Bronchial epithelial cell (primary cell): ENCODE measurements at regions not wholly inside any gene's neighbourhood (a gene's known extent, or its start where the extent isn't known, plus 50 kb on each side); places are given as distances from the start of the nearest gene placed in this dataset.

Experiments used
- DNase-seq: peaks from one replicate; pipeline ENCODE4 v3.0.0-alpha.2; 2010; ENCODE audit warnings: low read depth
- FAIRE-seq: peaks from 2 replicates; lab custom pipeline; 2011; peaks lifted over from hg19 to GRCh38; lab: Jason Lieb, UNC
- H3K27me3 ChIP-seq: 2 replicates; pipeline ENCODE4 v1.5.1; 2011; ENCODE audit warnings: low read length; ENCODE audit not compliant: control insufficient read depth, insufficient read depth
- H3K36me3 ChIP-seq: 2 replicates; pipeline ENCODE4 v1.5.1; 2011; ENCODE audit warnings: low read length; ENCODE audit not compliant: control insufficient read depth, insufficient read depth
- H3K4me3 ChIP-seq: 2 replicates; pipeline ENCODE4 v1.5.1; 2011; ENCODE audit warnings: mild to moderate bottlenecking, low read depth, low read length, control low read depth
- TF ChIP-seq, protein P1 (sequence below): IDR thresholded peaks from 2 replicates; pipeline ENCODE4 v1.5.1; 2011; ENCODE audit warnings: mild to moderate bottlenecking, moderate library complexity, low read length, control low read depth, inconsistent platforms; ENCODE audit not compliant: insufficient read depth, severe bottlenecking

DNA sequence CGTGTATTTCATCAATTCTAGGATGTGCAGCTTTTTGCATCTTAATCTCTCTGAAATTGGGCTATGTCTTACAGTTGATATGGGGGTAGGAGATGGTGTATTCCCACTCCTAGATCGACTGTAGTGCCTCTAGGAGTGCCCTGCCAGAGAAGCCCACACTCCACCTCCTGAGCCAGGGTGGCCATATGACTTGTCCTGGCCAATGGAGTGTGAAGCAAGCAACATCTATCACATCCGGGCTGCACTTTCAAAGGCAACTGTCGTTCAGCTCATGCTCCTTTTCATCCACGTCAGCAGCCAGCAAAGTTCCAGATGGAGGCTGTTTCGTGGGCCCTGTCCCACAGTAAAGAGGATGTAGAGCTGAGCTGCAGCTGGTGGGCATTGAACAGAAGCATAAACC lies 149.4 kb upstream of the SLC1A4 start:
- Histone ChIP-seq H3K36me3 (no peaks in the 10 kb centered on the region), H3K27me3 (no peaks in the 10 kb centered on the region), H3K4me3 (no peak overlapping the region)
- DNase-seq, result no peak
- TF ChIP-seq, protein P1, sequence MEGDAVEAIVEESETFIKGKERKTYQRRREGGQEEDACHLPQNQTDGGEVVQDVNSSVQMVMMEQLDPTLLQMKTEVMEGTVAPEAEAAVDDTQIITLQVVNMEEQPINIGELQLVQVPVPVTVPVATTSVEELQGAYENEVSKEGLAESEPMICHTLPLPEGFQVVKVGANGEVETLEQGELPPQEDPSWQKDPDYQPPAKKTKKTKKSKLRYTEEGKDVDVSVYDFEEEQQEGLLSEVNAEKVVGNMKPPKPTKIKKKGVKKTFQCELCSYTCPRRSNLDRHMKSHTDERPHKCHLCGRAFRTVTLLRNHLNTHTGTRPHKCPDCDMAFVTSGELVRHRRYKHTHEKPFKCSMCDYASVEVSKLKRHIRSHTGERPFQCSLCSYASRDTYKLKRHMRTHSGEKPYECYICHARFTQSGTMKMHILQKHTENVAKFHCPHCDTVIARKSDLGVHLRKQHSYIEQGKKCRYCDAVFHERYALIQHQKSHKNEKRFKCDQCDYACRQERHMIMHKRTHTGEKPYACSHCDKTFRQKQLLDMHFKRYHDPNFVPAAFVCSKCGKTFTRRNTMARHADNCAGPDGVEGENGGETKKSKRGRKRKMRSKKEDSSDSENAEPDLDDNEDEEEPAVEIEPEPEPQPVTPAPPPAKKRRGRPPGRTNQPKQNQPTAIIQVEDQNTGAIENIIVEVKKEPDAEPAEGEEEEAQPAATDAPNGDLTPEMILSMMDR, result no peak
- no peak for FAIRE-seq

DNA sequence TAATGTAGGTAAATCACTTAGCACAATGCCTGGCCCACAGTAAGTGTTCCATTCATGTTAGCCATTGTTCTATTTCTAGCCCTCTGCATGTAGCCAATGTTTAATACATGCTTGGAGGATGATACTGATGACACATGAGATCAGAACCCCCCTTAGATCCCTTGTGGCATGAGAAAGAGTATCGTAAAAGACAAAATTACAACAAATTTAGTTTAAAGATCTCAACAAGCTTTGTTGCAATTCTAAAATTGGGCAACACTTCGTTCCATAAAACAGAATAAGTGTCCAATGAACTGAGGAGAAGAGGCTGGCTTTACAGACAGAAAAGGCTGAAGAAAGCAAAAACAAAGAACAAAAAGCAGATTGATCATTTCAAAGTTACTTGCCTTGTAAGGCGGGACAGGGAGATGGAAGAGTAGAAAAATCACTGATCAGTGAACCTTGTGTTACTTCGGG lies 148.7 kb upstream of the SLC1A4 start:
- DNase-seq, result no peak
- Histone ChIP-seq H3K4me3 (no peak overlapping the region), H3K27me3 (no peaks in the 10 kb centered on the region), H3K36me3 (no peaks in the 10 kb centered on the region)
- no peak for FAIRE-seq
- TF ChIP-seq, protein P1, result no peak

DNA sequence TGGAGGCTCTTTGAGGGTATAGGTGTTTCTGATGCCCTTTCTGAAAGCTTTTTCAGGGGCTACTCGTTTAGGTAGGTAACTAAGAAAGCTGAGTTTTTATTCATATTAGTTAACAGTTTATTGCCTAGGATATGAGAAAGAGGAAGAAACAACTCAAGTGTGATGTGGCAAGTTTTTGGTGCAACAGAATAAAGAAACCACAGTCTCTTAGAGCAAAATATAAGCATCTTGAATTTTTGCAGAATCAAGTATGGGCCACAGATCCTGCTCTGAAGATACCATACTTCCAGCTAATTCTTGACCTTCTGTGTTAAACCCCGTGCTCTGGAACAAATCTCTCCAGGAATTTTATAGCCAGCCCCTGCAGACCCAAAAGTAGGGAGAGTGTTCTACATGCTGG lies 147.7 kb upstream of the SLC1A4 start:
- H3K27me3 ChIP-seq, result no peaks in the 10 kb centered on the region
- DNase-seq (no peak), FAIRE-seq (no peak)
- H3K36me3 ChIP-seq, result no peaks in the 10 kb centered on the region
- TF ChIP-seq, protein P1, result no peak
- H3K4me3 ChIP-seq, result no peak overlapping the region

DNA sequence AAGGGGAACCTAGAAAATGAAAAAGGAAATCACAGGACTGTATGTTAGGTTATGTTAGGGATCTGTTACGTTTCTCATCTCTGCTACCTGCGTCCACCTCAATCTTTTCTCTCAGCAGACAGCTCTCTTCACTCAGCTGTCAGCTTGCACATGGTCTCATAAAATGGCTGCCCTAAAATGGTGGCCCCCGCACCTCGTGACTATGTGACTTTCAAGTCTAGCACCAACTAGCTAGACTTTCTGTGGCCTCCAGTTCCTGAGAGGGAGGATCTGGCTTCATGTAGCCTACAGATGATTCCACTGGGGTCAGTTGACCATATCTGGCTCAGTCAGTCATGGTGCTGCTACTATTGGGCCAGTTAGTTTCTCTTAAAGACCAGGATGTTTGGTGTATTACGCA lies 147.2 kb upstream of the SLC1A4 start:
- TF ChIP-seq, protein P1, result no peak
- Histone ChIP-seq H3K36me3 (no peaks in the 10 kb centered on the region), H3K4me3 (no peak overlapping the region), H3K27me3 (no peaks in the 10 kb centered on the region)
- DNase-seq, result no peak
- FAIRE-seq, result no peak

DNA sequence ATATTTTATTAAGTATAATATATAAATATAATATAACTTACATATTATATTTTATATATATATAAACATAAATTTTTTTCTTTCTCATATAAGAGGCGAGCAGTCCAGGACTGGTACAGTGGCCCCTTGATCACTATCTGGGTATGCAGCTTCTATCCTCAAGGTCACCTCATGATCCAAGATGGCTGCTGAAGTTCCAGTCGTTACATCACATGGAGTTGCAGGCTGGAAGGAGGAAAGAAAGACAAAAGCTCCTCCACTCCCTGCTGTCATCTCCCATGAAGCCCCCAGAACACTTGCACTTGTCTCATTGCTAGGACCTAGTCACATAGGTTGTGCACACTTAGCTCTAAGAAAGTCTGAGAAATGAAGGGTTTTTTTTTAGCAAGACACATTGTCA lies 145.1 kb upstream of the SLC1A4 start:
- FAIRE-seq (no peak), DNase-seq (no peak)
- H3K36me3 ChIP-seq, result no peaks in the 10 kb centered on the region

More for the DNA sequence above, 145.1 kb upstream of the SLC1A4 start:
- Histone ChIP-seq H3K4me3 (no peak overlapping the region), H3K27me3 (no peaks in the 10 kb centered on the region)
- TF ChIP-seq, protein P1, result no peak
